GM21360 (cell line): ENCODE measurements at regions not wholly inside any gene's neighbourhood (a gene's known extent, or its start where the extent isn't known, plus 50 kb on each side); places are given as distances from the start of the nearest gene placed in this dataset.
"Not testable (repeated sequence)": the region's sequence is repeated elsewhere in the genome, so short reads cannot be mapped to it uniquely, and the experiment has no call there.

Experiments
- ATAC-seq: cut with Tn5 transposase; IDR thresholded peaks from one replicate; pipeline ENCODE4 v1.9.1; 2021; ENCODE audit warnings: mild to moderate bottlenecking, moderate library complexity; ENCODE audit not compliant: unreplicated experiment

DNA sequence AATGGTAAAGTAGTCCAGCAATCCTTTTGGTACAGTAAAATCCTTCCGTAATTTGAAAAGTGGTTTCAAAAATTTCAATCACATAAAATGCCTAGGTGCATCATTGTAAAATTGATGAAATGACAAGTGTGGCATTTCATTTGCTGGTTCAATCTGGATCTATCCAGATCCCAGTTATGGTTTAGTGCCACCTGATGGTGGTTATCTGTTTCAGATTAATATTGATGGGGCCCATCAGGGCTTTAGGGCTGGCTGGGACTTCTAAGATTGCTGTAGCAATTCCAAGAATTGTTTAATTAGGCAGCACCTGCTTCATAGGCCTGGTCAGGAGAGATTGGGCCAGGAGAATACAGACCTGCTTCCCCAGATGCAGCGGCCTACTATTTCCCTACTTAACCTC is 55.5 kb upstream of the PIK3C3 start:
- ATAC-seq: no peak

DNA sequence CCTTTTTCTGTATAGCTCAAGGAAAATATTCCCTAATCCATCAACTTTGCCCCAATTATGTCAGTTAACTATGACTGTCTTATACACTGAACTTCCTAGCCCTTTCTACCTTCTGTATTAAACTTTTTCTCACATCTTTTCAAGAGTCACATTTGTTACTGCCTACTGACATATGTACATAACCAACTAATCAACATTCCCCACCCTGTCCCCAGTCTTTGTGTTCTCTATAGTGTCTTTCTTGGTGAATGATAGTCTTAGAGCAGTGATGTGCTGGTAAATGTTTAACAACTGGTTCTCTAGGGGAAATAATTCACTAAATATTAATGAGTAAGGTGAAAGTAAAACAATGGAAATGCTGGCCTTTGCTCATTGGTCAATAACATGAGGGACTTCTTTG is 61.6 kb upstream of the PIK3C3 start:
- no peak for ATAC-seq

- ATAC-seq: no peak
Measured at GRCh38 chr18:41887100-41887499, 67.9 kb upstream of the PIK3C3 start.

- no peak for ATAC-seq
Measured at GRCh38 chr18:41886126-41886807, 68.8 kb upstream of the PIK3C3 start.

GRCh38 chr18:41881285-41881684 is 73.7 kb upstream of the PIK3C3 start:
- ATAC-seq: no peak

GRCh38 chr18:41879256-41879655 is 75.8 kb upstream of the PIK3C3 start:
- ATAC-seq: no peak

DNA sequence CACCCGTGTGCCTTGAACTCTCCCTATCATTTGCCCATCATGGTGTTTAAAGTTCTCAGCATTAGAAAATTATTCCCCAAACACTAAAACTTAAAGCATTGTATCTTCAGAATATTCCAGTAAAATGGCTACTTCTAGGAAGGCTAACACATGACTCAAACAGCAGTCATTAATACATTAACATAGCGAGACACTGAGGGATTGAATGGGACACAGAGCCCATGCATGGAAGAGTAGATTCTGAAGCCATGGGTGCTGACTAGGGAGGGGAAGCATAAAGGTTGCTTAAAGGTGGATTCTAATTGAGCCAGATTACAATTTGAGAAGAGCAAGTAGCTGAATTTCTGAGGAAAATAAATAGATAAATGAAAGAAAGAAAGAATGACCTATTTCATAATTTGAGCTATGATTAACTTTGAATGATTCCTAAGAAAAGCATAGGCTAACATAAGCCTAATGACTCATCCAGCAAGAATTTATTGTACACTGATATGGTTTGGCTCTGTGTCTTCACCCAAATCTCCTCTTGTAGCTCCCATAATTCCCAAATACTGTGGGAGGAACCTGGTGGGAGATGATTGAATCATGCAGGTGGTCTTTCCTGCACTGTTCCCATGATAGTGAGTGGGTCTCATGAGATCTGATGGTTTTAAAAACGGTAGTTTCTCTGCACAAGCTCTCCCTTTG is 79.8 kb upstream of the PIK3C3 start:
- ATAC-seq: no peak

DNA sequence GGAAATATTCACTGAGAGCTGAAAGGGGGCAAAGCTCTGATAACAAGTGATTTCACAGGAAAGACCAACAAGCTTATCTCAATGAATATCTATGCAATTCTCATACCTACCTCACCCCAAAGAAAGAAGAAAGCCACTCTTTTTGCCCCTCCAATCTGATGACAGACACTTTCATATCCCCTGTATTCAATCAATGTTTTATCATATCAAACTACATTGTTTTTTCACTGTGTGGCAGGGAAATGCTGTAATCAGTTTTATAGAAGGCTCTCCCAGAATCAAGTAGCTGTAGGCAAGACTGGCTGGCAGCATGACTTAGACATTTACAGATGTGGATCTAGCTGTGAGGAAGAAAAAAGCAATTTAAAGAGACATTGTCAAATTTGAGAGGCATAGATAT is 81.3 kb upstream of the PIK3C3 start:
- no peak for ATAC-seq

DNA sequence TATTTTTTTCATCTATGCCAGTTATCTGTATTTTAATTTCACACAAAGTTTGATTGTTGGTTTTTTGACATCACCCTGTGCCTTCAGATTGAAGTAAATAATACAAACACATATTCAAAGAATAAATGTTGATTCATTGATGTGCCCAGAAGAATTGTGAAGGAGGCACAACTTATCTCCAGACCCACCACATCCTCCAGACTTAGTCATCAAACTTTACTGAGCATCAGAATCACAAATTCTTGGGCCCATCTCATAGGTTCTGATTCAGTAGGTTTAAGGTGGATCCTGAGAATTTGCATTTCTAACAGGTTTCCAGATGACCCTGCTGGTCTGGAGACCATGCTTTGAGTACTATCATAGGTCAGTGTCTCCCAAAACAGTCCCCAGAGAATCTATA is 82.8 kb upstream of the PIK3C3 start:
- ATAC-seq: no peak

DNA sequence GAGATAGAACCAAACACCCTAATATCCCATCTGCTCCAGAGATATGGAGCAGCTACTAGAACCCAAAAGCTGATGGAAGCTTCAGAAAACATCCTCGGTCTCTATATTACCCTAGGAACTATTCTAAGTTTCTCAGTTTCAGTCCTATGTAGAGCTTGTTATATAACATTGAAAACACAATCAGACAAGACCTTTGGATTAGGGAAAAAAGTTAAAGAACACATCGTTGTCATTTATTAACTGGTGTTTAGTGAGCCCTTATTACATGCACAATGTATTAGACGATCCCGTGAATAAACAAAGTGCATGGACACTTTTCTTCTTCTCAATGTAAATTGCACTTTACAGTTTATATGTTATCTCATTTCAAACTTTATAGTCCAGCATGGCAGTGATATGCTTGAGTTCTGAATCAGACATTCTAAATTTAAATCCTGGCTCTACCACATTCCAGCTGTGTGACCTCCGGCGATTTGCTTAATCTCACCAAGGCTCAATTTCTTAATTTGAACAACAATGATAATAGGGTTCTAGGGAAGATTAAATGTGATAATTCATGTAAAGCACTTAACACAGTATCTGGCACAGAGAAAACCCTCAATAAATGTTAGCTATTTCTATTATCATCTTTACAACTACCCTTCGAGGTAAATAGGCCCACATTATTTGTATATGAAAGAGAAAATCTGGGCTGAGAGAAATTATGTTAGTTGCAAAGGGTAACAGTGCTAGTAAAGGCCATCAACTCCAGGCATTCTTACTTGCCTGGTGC is 83.6 kb upstream of the PIK3C3 start:
- ATAC-seq: no peak

- ATAC-seq: no peak
Measured at GRCh38 chr18:41870817-41871216, 84.2 kb upstream of the PIK3C3 start.

DNA sequence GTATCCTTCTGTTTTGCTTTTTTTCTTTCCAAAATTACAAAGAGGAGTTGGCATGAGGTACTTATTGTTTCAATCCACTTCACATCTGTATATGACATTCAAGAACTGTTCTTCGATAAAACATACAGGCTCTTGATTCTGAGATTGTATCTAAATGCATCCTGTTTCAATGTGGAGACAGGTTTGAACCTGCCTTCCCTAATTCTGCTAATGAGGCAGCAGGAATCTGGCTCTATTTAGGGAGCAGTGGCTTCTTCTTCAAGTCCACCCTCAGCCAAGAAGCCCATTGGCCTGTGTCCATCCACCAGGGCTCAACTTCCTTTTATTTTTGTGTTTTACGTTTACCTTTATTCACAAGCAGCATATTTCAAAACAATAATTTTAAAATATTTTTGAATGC is 84.8 kb upstream of the PIK3C3 start:
- ATAC-seq: no peak

GRCh38 chr18:41865796-41866195 is 89.2 kb upstream of the PIK3C3 start:
- not testable (repeated sequence) for ATAC-seq

- no peak for ATAC-seq
Measured at GRCh38 chr18:41864216-41864615, 90.8 kb upstream of the PIK3C3 start.

DNA sequence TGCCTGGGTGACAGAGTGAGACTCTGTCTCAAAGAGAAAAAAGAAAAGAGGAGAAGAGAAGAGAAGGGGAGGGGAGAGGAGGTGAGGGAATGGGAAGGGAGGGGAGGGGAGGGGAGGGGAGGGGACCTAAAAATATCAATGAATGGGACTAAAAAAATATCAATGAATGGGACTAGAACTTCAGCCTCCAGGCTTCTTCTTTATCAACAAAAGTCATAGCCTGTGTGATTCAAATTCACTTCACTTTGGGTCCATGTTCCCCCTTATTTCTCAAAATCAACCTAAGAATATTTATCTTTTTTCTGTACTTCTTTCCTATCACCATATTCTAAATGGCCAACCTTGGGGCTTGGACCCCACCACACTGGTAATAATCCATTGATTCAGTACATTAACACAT is 92.1 kb upstream of the PIK3C3 start:
- ATAC-seq: no peak

DNA sequence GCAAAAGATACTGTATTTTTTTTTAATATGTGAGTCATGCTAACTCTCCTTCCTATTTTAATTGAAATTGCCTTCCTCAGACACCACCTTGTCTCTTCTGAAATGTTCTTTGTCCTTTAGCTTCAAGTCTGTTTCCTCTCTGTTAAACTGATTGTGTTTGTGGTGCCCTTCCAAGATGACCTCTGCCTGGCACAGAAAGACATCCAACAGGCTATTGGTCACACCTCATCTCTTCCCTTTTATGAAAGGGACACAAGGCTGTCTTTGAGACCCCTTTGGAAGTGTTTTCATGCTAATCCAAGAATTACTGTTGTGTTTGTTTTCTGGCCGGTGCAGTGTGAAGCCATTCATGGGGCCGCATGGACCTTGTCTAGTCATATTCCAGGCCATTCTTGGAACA is 94.0 kb upstream of the PIK3C3 start:
- no peak for ATAC-seq

- ATAC-seq: no peak
Measured at GRCh38 chr18:41858761-41859555, 96.1 kb upstream of the PIK3C3 start.

DNA sequence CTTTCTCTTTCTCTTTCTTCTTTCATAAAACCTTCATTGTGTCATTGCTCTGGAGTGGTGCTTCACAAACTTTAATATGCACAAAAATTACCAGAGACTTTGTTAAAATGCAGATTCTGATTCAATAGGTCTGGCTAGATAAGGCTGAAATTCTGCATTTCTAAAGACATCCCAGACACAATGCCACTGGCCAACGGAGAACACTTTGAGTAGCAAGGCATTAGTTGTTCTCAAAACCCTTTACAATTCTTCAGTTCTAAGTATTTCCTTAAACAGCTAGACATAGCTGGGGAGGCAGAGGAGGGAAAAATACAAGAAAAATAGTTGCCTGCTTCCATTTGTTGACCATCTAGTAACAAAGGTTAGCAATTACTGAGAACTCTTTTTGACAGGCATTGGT is 101.8 kb upstream of the PIK3C3 start:
- no peak for ATAC-seq

DNA sequence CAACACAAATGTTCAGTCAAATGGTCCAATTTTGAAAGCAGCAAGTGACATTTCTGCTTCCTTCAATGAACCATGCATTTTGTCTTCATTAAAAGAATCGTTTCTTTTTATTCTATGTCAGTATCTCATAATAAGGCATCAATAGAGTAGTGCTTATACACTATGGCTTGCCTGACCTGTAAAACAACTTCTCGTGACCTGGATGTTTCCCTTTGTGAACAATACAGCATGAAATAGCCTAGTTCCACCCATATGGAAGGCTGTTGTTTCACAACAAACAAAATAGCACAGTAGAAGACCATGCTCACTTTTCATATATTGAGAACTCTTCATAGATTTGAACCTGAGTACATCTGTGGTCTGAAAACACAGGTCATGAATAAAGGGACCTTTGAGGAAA is 104.3 kb upstream of the PIK3C3 start:
- no peak for ATAC-seq

GRCh38 chr18:41849632-41850031 is 105.4 kb upstream of the PIK3C3 start:
- no peak for ATAC-seq

DNA sequence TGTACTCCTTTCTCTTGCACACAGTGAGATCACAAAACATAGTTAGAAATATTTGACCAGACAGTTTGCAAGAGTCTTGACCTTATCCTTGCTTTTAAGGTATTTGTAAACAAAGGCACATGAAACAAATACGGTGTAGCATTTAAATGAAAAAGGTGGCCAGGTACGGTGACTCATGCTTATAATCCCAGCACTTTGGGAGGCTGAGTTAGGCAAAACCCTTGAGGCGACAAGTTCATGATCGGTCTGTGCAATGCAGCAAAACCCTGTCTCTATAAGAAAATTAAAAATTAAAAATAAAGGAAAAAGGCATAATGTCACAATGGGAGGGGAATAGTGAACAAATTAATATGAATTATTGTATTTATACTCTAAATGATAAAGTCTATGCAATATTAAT is 109.5 kb upstream of the PIK3C3 start:
- ATAC-seq: no peak
